ENCODE measurements at regions not wholly inside any gene's neighbourhood (a gene's known extent, or its start where the extent isn't known, plus 50 kb on each side); places are given as distances from the start of the nearest gene placed in this dataset.

GRCh38 chr7:153476166-153476565 lies 576.0 kb upstream of the DPP6 start:
- ATAC-seq, result no peak
- Histone ChIP-seq H3K4me1 (no peaks in the 10 kb centered on the region), H3K27ac (no peak overlapping the region), H3K9me3 (no peaks in the 10 kb centered on the region), H3K4me3 (no peak overlapping the region), H3K27me3 (no peaks in the 10 kb centered on the region), H3K36me3 (no peaks in the 10 kb centered on the region)
- intact Hi-C loops (cut with DNase I), result no loop called here
- TF ChIP-seq CTCF (IDR thresholded peaks at IDR 0.05) (no peak), POLR2A (IDR thresholded peaks at IDR 0.05) (no peak)
- WGBS (ENCODE audit: insufficient coverage, low coverage, low lambda C conversion rate, missing lambda C conversion rate), result 37% methylated on average over 2 of the region's 2 CpGs
- DNase-seq, result no peak

- Histone ChIP-seq H3K9me3 (no peaks in the 10 kb centered on the region), H3K36me3 (no peaks in the 10 kb centered on the region), H3K27me3 (no peaks in the 10 kb centered on the region), H3K27ac (no peak overlapping the region), H3K4me1 (no peaks in the 10 kb centered on the region), H3K4me3 (no peak overlapping the region)
- WGBS (ENCODE audit: insufficient coverage, low coverage, low lambda C conversion rate, missing lambda C conversion rate), result 41% methylated on average over 2 of the region's 2 CpGs
- TF ChIP-seq CTCF (IDR thresholded peaks at IDR 0.05) (no peak), POLR2A (IDR thresholded peaks at IDR 0.05) (no peak)
- DNase-seq (no peak), ATAC-seq (no peak)
- intact Hi-C loops (cut with DNase I), result no loop called here
These were observed 555.9 kb upstream of the DPP6 start for GRCh38 chr7:153496257-153496656.

GRCh38 chr7:153503093-153503492 lies 549.1 kb upstream of the DPP6 start:
- no peak for DNase-seq
- Histone ChIP-seq H3K4me1 (no peaks in the 10 kb centered on the region), H3K27me3 (no peaks in the 10 kb centered on the region), H3K9me3 (no peaks in the 10 kb centered on the region), H3K4me3 (no peak overlapping the region), H3K27ac (no peak overlapping the region), H3K36me3 (no peaks in the 10 kb centered on the region)
- TF ChIP-seq POLR2A (IDR thresholded peaks at IDR 0.05) (no peak), CTCF (IDR thresholded peaks at IDR 0.05) (no peak)
- intact Hi-C loops (cut with DNase I), result no loop called here
- WGBS (ENCODE audit: insufficient coverage, low coverage, low lambda C conversion rate, missing lambda C conversion rate), result 54% methylated on average over 5 of the region's 5 CpGs
- ATAC-seq, result no peak

GRCh38 chr7:153504288-153505075 lies 547.7 kb upstream of the DPP6 start:
- intact Hi-C loops (cut with DNase I), result no loop called here
- WGBS (ENCODE audit: insufficient coverage, low coverage, low lambda C conversion rate, missing lambda C conversion rate), result 53% methylated on average over 8 of the region's 17 CpGs
- no peaks in the 10 kb centered on the region for H3K36me3 ChIP-seq
- peak in 1 of 4 donors; percentile 32 for ATAC-seq
- no peaks in the 10 kb centered on the region for H3K9me3 ChIP-seq
- H3K27ac ChIP-seq, result no peak overlapping the region
- no peaks in the 10 kb centered on the region for H3K4me1 ChIP-seq
- no peak for DNase-seq
- TF ChIP-seq POLR2A (IDR thresholded peaks at IDR 0.05), result no peak
- TF ChIP-seq CTCF (IDR thresholded peaks at IDR 0.05), result no peak
- H3K27me3 ChIP-seq, result no peaks in the 10 kb centered on the region
- H3K4me3 ChIP-seq, result no peak overlapping the region
